ENCODE measurements at regions not wholly inside any gene's neighbourhood (a gene's known extent, or its start where the extent isn't known, plus 50 kb on each side); places are given as distances from the start of the nearest gene placed in this dataset.

- TF ChIP-seq TAF1 (IDR thresholded peaks at IDR 0.05; ENCODE audit: low read depth) (no peak), FOXM1 (IDR thresholded peaks at IDR 0.05; ENCODE audit: borderline replicate concordance, low read depth) (no peak), CEBPB (IDR thresholded peaks at IDR 0.05) (no peak), RAD21 (IDR thresholded peaks at IDR 0.05; ENCODE audit: low read depth) (no peak), MAX (IDR thresholded peaks at IDR 0.05) (no peak), EP300 (IDR thresholded peaks at IDR 0.05; ENCODE audit: borderline replicate concordance) (no peak), CREB1 (IDR thresholded peaks at IDR 0.05; ENCODE audit: low read depth) (no peak), TEAD4 (IDR thresholded peaks at IDR 0.05) (no peak), USF1 (IDR thresholded peaks at IDR 0.05) (no peak), TCF12 (IDR thresholded peaks at IDR 0.05; ENCODE audit: low read depth) (no peak), REST (IDR thresholded peaks at IDR 0.05; ENCODE audit: low read depth) (no peak)
These were observed 118.5 kb downstream of the ACKR3 start for GRCh38 chr2:236688157-236688556.

GRCh38 chr2:236688563-236689392 lies 119.2 kb downstream of the ACKR3 start:
- no peak for TF ChIP-seq TCF12 (IDR thresholded peaks at IDR 0.05; ENCODE audit: low read depth)
- no peak for TF ChIP-seq EGR1 (IDR thresholded peaks at IDR 0.05)
- no peak for TF ChIP-seq NFIC (IDR thresholded peaks at IDR 0.05)
- TF ChIP-seq CEBPB (IDR thresholded peaks at IDR 0.05), result no peak

GRCh38 chr2:236689393-236689700 lies 119.7 kb downstream of the ACKR3 start:
- TF ChIP-seq TCF12 (IDR thresholded peaks at IDR 0.05; ENCODE audit: low read depth), result no peak
- TF ChIP-seq CEBPB (IDR thresholded peaks at IDR 0.05), result no peak
- TF ChIP-seq USF1 (IDR thresholded peaks at IDR 0.05), result no peak
- no peak for TF ChIP-seq YY1 (IDR thresholded peaks at IDR 0.05; ENCODE audit: low read depth)
- no peak for TF ChIP-seq CREB1 (IDR thresholded peaks at IDR 0.05; ENCODE audit: low read depth)
- TF ChIP-seq EGR1 (IDR thresholded peaks at IDR 0.05), result no peak
- no peak for TF ChIP-seq REST (IDR thresholded peaks at IDR 0.05; ENCODE audit: low read depth)
- TF ChIP-seq NFIC (IDR thresholded peaks at IDR 0.05), result no peak
- no peak for TF ChIP-seq EP300 (IDR thresholded peaks at IDR 0.05; ENCODE audit: borderline replicate concordance)
- TF ChIP-seq MAX (IDR thresholded peaks at IDR 0.05), result no peak
- TF ChIP-seq TAF1 (IDR thresholded peaks at IDR 0.05; ENCODE audit: low read depth), result no peak
- no peak for TF ChIP-seq FOXM1 (IDR thresholded peaks at IDR 0.05; ENCODE audit: borderline replicate concordance, low read depth)
- TF ChIP-seq ZBTB7A (IDR thresholded peaks at IDR 0.05; ENCODE audit: low read depth), result no peak
- TF ChIP-seq RAD21 (IDR thresholded peaks at IDR 0.05; ENCODE audit: low read depth), result no peak
- no peak for TF ChIP-seq TEAD4 (IDR thresholded peaks at IDR 0.05)

GRCh38 chr2:236689981-236690380 lies 120.4 kb downstream of the ACKR3 start:
- TF ChIP-seq ZBTB7A (IDR thresholded peaks at IDR 0.05; ENCODE audit: low read depth), result no peak
- no peak for TF ChIP-seq EGR1 (IDR thresholded peaks at IDR 0.05)
- no peak for TF ChIP-seq USF1 (IDR thresholded peaks at IDR 0.05)
- TF ChIP-seq YY1 (IDR thresholded peaks at IDR 0.05; ENCODE audit: low read depth), result no peak
- TF ChIP-seq RAD21 (IDR thresholded peaks at IDR 0.05; ENCODE audit: low read depth), result no peak
- TF ChIP-seq CEBPB (IDR thresholded peaks at IDR 0.05), result no peak
- TF ChIP-seq TEAD4 (IDR thresholded peaks at IDR 0.05), result no peak
- no peak for TF ChIP-seq REST (IDR thresholded peaks at IDR 0.05; ENCODE audit: low read depth)
- TF ChIP-seq EP300 (IDR thresholded peaks at IDR 0.05; ENCODE audit: borderline replicate concordance), result no peak
- TF ChIP-seq MAX (IDR thresholded peaks at IDR 0.05), result no peak
- TF ChIP-seq TAF1 (IDR thresholded peaks at IDR 0.05; ENCODE audit: low read depth), result no peak
- no peak for TF ChIP-seq CREB1 (IDR thresholded peaks at IDR 0.05; ENCODE audit: low read depth)
- no peak for TF ChIP-seq FOXM1 (IDR thresholded peaks at IDR 0.05; ENCODE audit: borderline replicate concordance, low read depth)
- TF ChIP-seq TCF12 (IDR thresholded peaks at IDR 0.05; ENCODE audit: low read depth), result no peak
- no peak for TF ChIP-seq NFIC (IDR thresholded peaks at IDR 0.05)

All from Ishikawa (cell line).